HG03575 (cell line): ENCODE measurements at regions not wholly inside any gene's neighbourhood (a gene's known extent, or its start where the extent isn't known, plus 50 kb on each side); places are given as distances from the start of the nearest gene placed in this dataset.

Source experiments
- ATAC-seq: cut with Tn5 transposase; IDR thresholded peaks from one replicate; pipeline ENCODE4 v1.9.1; 2021; ENCODE audit not compliant: unreplicated experiment, insufficient number of reproducible peaks, low FRiP score; ENCODE audit errors: extremely low read depth

DNA sequence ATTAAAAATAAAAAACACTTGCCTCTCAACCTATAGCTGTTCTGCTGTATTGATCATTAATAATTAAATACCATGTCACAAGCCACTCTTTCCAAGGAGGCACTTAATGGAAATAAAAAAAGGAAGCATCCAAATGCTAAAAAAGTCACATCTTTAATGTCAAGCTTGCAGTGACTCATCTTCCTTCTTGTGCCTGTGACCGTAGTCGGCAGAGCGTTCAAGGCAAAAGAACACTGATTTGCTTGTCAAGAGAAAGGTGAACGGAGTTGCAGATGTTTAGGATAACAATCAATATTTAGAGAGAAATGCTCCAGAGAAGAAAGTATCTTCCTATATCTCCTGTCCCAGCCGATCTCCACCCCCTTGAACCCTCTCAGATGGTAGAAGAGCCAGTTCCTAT is 341.0 kb upstream of the OPRM1 start:
- no peak for ATAC-seq

DNA sequence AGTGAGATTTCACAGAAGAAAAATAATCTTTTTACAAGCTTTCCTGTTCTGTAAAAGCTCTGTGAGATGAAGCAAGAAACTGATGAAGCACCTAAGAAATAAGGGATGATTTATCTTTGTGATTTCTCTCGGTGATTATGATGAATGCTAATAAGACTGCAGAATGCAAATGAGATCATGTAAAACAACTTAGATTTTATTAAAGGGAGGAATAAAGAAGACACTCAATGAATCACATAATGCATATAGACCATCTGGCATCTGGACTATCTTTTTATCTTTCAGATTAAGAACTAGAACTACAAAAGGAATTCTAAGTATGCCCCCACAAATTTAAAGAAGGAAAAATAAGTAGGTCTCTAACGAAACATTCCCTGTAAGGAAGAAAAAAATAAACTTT is 361.5 kb upstream of the OPRM1 start:
- no peak for ATAC-seq

DNA sequence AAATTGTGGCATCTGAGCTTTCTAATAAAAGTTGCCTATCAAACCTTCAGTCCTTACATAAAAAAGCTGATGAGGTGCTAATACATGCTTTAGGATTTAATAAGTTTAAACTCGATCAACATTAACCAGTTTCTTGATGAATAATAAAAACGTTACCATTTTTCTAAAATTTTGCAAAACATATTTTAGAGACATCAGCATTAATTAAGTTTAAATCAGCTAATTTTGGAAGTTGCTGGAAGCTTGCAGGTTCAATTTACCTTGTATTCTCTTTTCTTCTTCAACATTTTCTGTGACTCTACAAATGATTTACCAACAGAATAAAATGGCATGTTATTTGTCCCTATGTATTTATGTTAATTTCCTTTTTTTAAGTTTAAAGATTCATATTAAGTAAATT is 365.3 kb upstream of the OPRM1 start:
- no peak for ATAC-seq

DNA sequence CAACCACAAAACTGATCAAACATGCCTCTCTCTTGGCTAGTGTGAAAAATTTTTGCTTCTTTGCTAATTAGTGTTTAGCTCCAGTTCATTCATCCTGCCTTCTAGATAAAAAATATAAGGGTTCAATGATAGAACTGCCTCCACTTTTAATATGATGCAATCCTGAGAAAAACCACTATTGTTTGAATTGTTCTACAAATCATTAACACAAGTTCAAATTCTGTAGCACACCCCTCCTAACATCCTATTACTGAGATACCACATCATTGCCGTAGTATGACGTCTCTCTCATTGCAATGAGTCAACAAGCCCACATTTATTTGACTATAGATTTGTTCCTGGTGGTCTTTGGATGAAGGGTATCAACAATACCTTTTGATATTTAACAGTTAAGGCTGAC is 365.8 kb upstream of the OPRM1 start:
- ATAC-seq: no peak

DNA sequence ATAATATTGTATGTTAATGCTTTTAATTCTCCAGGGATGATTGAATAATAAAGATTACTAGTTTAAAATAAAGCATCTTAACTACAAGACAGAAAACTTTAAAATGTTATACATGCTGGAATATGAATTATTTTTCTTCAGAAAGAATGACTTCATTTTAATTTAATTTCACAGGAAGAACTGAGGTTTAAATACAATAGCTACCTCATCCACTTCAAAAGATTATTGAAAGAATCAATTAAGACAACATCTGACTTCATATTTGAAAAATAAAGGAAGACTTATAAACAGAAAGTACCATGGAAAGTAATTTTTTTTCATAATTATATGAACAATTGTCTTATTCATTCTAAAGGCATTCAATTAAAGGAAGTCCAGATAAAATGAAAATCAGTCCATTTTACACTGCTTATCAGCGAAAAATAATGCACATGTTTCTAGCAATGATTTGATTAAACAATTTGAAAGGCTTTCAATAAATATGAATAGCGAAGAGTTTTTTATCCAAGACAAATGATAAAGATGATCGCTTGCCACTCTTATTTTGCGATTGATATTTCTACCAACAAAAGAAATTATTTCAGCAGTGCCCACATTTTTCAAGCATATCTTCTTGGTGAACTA is 368.5 kb upstream of the OPRM1 start:
- ATAC-seq: no peak

DNA sequence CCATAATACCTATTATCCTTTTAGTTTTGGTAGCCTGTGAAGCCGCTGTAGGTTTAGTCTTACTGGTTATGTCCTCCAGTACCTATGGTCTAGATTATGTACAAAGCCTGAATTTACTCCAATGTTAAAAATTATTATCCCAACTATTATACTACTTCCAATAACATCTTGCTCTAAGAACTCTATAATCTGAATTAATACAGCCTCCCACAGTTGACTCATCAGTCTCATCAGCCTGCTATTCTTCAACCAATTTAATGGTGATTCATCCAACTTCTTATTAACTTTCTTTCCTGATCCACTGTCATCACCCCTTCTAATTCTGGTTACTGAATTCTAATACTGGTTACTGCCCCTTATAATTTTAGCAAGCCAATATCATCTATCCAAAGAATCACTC is 370.3 kb upstream of the OPRM1 start:
- ATAC-seq: no peak

DNA sequence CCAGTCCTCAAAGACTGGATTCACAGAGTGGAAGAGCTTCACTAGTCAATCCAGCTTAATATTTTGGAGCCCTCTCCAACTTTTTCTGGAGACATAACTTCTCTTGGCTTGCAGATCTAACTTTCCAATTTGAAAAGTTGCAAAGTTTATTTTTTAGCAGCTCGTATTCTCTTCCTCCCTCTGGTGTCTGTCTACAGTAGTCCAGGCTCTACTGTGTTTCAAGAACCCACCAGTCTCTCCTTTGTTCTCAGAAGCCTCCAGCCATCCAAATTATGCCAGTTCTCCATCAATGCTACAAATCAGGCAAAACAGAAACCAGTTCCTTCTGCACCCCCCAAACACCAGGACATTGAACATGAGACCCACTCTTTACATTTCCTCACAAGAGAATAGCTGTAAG is 376.1 kb upstream of the OPRM1 start:
- ATAC-seq: no peak

DNA sequence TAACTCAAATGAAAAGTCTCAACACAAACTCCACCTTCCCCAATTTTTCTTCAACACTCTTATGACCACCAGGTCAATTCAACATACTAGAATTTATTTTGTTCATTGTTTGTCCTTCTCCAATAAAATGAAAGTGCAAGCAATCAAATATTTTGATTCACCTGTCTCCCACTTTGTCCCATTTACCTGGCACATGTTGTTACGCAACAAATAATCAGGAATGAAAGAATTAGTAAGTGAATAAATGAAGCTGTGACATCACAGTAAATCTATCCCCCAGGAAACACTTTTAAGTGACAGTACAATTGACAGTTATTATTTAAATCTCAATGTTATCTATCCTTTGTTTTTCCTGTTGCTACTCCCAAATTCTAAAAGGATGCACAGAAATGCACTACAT is 393.7 kb upstream of the OPRM1 start:
- ATAC-seq: no peak

DNA sequence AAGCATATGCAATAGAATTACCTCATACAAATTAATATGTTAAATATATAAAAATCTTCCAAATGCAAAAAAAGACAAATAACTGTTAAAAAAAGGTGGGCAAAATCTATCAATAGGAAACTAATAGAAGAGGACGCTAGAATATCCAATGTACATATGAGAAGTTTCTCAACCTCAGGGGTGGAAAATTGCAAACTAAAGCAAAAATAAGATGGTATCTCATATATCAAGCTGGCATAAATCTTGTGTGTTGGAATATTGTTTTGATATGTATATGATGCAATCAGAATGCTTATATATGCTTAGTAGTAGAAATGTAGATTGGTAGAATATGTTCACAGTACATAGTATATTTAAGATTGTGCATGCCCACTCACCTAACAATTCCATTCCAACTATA is 395.0 kb upstream of the OPRM1 start:
- ATAC-seq: no peak

DNA sequence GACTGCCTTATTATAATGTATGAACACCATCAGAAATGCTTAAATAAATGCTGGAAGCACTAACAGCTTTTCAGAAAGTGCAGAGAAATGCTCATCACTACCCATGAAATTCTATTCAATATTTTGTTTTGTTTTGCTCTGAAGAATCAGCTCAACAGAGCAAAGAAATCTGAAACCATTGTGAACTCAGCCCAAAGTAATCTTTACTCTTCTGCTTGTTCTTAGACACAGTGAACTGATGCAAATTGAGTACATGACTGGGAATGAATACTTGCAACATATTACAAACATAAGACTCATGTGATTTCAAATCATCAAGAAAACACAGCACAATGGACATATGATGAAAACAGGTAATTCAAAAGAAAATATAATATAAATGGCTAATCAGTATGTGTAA is 404.6 kb upstream of the OPRM1 start:
- no peak for ATAC-seq

DNA sequence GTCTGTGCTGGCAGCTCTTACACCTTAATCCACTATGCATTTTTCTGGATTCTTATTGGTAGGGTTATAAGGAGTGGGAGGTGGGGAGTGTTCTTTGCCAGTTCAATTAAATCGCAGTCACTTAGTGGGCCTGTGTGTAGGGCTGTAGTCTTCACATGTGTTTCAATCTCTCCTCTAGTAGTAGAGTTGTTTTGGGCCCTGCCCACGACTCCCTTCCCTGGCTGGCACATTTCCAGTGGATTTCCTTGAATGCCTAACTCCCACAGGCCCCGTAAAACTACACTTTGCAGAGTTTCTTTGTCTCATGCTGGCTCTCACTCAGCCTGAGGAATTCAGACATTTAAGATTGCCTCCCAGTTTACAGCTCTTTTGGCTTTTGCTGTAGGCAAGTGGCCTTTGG is 414.0 kb upstream of the OPRM1 start:
- no peak for ATAC-seq

DNA sequence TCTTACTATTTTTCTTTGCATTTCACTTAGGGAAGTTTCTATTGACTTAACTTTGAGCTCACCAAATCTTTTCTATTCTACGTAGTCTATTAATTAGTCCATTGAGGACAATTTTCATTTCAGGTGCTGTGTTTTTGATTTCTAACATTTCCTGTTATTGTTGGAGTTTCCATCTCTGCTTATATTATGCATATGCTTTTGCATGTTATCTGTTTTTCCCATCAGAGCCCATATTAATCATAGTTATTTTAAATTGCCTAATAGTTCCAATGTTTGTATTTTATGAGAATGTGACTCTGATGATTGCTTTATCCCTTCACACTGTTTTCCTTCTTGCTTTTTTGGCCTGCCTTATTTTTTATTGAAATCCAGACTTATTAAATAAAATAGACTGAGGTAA is 414.5 kb upstream of the OPRM1 start:
- ATAC-seq: no peak

DNA sequence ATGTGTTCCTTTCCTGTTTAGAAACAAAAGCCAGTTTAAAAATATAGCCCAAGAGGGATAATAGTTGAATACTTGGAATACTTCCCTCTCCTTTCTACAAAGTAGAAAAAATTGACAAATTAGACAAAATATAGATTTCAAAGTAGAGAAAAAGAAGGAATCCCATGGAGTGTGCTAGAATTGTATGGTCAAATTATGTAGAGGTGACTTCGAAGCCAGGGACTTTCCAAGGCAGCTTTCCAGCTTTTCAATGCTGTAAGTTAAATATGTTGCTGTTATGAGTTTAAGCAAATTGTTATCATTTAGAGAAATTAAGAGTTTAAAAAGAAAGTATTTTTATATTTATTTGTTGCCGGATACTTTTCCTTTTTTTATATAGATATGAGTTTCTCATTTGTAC is 415.5 kb upstream of the OPRM1 start:
- ATAC-seq: no peak

DNA sequence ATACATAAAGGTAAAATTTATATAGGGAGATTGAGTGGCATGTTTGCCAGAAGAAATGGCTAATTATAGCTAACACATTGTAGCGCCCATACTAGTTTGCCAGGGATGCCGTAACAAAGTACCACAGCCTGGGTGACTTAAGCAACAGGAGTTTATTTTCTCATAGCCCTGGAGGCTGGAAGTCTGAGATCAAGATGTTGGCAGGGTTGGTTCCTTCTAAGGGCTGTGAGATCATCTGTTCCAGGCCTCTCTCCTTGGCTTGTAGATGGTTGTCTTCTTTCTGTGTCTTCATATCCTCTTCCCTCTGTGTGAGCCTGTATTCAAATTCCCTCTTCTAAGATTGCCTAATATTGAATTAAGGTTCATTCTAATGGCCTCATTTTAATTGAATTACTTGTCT is 417.5 kb upstream of the OPRM1 start:
- ATAC-seq: no peak

DNA sequence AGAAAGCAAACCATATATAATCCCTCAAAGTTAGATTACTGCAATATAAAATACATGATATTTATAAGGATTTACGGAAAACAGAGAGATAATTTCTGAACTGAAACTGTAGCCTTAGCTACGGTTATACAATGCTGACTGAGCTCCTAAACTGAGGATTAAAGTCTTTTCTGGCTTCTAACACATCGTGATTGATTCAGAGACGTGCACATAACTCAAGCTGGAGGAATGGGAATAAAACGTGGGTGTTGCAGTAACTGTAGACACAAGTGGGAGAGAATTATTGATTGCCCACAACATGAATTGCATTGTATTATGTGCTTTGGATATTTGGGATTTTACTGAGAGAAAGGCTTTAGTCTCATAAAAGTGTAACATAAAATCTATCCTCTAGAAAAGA is 418.0 kb upstream of the OPRM1 start:
- no peak for ATAC-seq

DNA sequence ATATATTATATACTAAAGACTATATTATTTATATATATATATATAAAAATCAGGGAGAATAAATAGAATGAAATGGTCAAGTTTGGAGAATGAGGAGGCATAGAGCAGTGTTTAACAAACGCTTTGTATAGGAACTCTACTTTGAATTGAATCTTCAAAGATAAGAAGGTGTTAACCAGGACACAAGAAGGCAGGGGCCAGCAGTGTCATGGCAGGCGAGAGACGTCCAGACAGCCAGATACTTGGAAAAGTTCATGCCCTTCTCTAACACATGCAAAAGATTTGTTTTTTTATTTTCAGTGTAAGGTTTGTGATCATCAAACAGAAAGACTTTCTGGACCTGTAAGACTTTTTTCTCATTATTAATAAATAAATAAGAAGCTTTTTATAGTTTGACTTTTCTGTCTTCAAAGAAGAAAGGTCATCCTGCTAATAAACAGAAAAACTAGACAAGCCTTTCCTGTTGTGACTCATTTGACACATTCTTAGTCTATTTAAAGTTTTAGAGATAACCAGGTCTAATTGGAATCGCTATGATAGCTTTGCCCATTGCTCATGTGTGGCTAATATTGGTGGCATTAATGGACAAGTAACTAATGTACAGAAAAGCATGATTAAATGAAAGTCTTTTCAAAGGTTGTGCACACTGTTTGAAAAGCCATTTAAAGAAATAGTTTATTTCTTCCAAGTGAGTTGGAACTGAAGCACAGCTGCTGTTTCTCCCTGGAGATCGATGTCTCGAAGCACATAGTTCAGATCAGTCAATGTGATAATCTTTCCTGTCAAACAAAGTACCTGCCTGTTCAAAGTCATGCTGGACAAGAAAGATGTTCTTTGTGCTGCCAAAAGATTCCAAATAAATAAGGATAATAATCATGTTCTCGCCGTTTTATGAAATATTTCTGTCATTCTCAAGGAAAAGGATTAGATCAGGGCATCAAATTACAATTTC is 420.4 kb upstream of the OPRM1 start:
- ATAC-seq: no peak

DNA sequence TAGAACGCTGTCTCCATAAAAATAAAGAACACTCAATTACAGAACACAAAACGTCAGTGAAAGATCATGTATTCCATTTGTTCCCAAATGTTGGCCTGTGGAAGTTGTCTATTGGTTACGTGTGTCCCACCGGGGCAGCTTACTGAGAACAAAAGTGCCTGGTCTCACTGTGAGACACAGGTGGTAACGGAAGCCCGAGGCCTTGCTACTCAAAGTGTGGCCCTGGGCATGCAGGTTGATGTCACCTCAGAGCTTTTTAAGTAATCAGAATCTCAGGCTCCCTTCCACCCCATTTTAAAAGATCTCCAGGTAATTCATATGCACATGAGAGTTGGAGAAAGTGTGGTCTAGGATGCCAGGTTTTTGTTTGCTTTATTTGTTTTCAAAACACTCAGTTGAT is 422.5 kb upstream of the OPRM1 start:
- ATAC-seq: no peak

DNA sequence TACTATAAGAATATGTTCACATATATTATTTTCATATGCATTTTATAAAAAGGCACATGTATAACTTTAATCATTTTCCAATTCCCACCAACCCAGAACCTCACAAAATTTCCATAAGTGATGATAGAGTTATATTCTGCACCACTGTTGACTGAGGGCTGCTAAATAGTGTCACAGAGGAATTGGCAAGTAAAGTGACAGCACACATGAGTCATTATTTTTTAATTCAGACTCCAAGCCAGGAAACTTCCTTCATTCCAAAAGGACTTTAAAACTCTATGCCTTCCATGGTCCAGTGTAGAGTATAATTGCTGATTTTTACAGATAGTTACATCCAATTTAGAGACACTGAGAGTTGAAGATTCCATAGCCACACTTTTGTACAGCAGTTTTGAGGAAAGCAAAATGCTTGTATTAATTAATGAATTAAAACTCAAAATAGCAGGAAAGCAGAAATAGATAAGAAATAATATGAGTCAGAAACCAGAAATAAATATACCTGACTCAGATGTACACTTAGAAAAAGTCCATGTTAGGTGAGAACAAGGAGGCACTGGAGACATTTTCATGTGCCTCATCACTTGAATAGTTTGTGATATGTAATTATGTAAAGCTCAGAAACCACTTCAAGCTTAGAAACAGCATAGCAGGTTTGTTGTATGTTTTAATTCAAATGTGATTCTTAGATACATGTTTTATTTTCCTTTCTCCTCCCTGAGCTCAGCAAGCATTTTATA is 425.2 kb upstream of the OPRM1 start:
- ATAC-seq: no peak

DNA sequence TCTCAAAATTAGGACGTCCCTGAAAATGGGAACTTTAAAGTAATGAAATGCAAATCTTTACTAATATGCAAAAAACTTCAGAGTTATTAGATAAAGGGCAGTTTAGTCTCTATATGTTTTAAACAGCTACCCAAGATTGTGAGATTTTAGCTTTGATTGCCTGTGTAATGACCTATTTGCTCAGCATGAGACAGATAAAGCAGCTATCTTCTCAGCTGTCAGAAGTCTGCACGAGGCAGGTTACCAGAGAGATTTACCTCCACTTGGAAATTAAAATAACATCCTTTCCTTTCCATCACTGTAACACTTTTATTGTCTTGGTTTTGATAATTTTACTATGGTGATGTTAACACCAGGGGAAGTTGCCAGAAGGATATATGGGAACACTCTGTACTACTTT is 436.6 kb upstream of the OPRM1 start:
- no peak for ATAC-seq

DNA sequence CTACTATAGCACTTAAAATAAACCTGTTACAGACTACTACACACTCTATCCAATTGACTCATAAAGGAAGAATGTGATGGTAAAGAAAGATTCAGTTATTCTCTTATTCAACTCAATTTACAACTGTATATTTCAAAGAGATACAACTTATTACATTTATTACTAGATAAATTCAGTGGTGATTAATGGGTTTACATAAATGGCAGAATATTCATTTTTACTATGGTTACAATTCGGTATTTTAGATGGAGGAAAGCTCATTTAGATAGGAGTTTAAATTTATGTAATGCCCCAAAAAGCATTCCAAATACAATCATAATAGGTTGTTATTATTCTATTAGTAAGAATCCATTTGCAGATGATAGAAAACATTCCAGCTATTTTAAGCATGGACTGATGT is 439.1 kb upstream of the OPRM1 start:
- ATAC-seq: no peak
